HG02623 (cell line): ENCODE measurements at regions not wholly inside any gene's neighbourhood (a gene's known extent, or its start where the extent isn't known, plus 50 kb on each side); places are given as distances from the start of the nearest gene placed in this dataset.

Experiments used
- ATAC-seq: cut with Tn5 transposase; IDR thresholded peaks from one replicate; pipeline ENCODE4 v1.9.1; 2021; ENCODE audit warnings: moderate library complexity; ENCODE audit not compliant: unreplicated experiment

DNA sequence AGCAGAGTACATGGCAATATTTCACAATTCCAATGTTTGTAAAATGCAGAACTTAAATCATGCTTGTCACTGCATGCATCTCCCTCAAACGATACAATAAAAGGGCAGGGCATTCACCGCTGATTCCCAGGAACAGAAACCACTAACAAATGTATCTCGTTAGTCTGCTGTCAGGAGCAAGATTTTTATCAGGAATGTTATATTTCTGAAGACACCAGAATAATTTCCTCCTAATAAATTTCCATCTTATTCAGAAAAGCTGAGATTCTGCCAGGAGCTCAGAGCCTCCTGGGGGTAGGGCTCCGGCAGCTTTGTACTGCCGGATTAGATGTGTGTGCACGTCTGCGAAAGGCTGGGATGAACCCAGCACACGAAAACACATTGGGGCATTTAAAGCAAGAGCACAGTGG lies 54.0 kb upstream of the LDB2 start:
- no peak for ATAC-seq
